ENCODE measurements at regions not wholly inside any gene's neighbourhood (a gene's known extent, or its start where the extent isn't known, plus 50 kb on each side); places are given as distances from the start of the nearest gene placed in this dataset.

- Histone ChIP-seq H3K4me1 (no peaks in the 10 kb centered on the region), H3K36me3 (replicated peaks) (no peaks in the 10 kb centered on the region), H3K4me3 (no peak overlapping the region), H3K27me3 (ENCODE audit: low read depth) (no peaks in the 10 kb centered on the region), H3K9me3 (no peaks in the 10 kb centered on the region)
- no peak for DNase-seq (ENCODE audit: low spot score in 2 of 2)
- in situ Hi-C loops (cut with MboI; ENCODE audit: low sequenced_read_pairs) = no loop called here
Measured at GRCh38 chr2:15807418-15808203, 132.7 kb upstream of the MYCN start.

- Histone ChIP-seq H3K4me1 (no peaks in the 10 kb centered on the region), H3K4me3 (no peak overlapping the region), H3K36me3 (replicated peaks) (no peaks in the 10 kb centered on the region), H3K27me3 (ENCODE audit: low read depth) (no peaks in the 10 kb centered on the region), H3K9me3 (no peaks in the 10 kb centered on the region)
- DNase-seq (ENCODE audit: low spot score in 2 of 2) = no peak
- in situ Hi-C loops (cut with MboI; ENCODE audit: low sequenced_read_pairs) = no loop called here
Measured at GRCh38 chr2:15808204-15808910, 132.0 kb upstream of the MYCN start.

- in situ Hi-C loops (cut with MboI; ENCODE audit: low sequenced_read_pairs) = no loop called here
- no peak overlapping the region for H3K4me3 ChIP-seq
- no peaks in the 10 kb centered on the region for H3K4me1 ChIP-seq
- H3K9me3 ChIP-seq = no peaks in the 10 kb centered on the region
- H3K36me3 ChIP-seq (replicated peaks) = no peaks in the 10 kb centered on the region
- H3K27me3 ChIP-seq (ENCODE audit: low read depth) = no peaks in the 10 kb centered on the region
- DNase-seq (ENCODE audit: low spot score in 2 of 2) = no peak
Measured at GRCh38 chr2:15808944-15809343, 131.4 kb upstream of the MYCN start.

DNA sequence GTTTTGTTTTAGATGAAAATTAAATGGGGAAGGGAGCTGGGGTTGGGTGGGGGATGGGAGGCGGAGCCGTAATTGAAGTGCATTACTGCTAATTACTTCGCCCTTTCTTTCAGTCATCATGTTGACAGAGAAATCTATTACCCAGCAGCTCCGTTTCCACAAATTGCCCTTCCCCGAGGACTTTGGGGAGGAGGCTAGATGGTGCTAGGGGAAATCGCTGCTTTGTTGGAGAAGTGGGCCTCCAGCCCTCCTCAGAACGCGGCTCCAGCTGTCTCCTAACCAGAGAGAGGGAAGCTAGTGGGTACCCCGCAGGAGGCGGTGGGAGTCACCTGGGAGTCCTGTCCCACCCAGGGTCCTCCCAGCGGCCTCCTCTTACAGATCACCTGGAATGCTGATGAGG lies 130.9 kb upstream of the MYCN start:
- in situ Hi-C loops (cut with MboI; ENCODE audit: low sequenced_read_pairs) = no loop called here
- H3K9me3 ChIP-seq = no peaks in the 10 kb centered on the region
- H3K27me3 ChIP-seq (ENCODE audit: low read depth) = no peaks in the 10 kb centered on the region
- no peaks in the 10 kb centered on the region for H3K4me1 ChIP-seq
- no peak for DNase-seq (ENCODE audit: low spot score in 2 of 2)
- no peak overlapping the region for H3K4me3 ChIP-seq
- H3K36me3 ChIP-seq (replicated peaks) = no peaks in the 10 kb centered on the region

DNA sequence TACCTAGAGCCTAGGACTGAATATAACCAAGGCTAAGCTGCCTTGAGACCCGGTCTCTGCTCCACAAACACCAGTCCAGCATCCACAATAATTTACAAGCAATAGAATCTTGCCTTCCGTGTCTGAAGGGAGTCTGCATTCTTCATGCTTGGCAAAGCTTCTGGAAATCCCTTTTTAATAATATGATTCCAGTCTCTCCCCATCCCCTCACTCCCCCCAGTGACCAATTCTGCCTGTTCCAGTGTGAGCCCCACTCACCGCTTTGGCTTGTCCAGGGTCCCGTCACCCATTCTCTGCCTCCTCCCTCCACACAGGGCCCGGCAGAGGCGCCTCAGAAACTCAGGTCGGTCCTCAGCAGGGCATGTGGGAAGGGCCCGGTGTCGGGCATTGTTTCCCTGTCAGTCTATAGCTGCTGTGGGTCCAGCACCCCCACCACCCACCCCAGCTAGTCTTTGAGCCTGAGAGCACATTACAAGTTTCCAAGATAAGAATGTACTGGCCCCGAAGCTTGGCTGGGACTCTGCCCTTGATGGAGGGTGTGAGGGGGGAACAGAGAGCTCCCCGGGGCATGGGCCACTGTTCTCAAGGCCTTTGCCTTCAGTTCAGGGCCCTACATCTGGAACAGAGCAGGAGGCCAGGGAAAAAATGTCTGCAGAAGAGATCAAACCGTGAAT lies 129.7 kb upstream of the MYCN start:
- no peak for DNase-seq (ENCODE audit: low spot score in 2 of 2)
- no peaks in the 10 kb centered on the region for H3K36me3 ChIP-seq (replicated peaks)
- no peaks in the 10 kb centered on the region for H3K27me3 ChIP-seq (ENCODE audit: low read depth)
- H3K9me3 ChIP-seq = no peaks in the 10 kb centered on the region
- in situ Hi-C loops (cut with MboI; ENCODE audit: low sequenced_read_pairs) = no loop called here
- no peak overlapping the region for H3K4me3 ChIP-seq
- H3K4me1 ChIP-seq = no peaks in the 10 kb centered on the region

GRCh38 chr2:15811367-15811766 lies 129.0 kb upstream of the MYCN start:
- no peaks in the 10 kb centered on the region for H3K4me1 ChIP-seq
- H3K9me3 ChIP-seq = no peaks in the 10 kb centered on the region
- in situ Hi-C loops (cut with MboI; ENCODE audit: low sequenced_read_pairs) = no loop called here
- no peak for DNase-seq (ENCODE audit: low spot score in 2 of 2)
- H3K36me3 ChIP-seq (replicated peaks) = no peaks in the 10 kb centered on the region
- no peaks in the 10 kb centered on the region; the same call in 1 of the 2 replicates for H3K27me3 ChIP-seq (ENCODE audit: low read depth)
- H3K4me3 ChIP-seq = no peak overlapping the region

DNA sequence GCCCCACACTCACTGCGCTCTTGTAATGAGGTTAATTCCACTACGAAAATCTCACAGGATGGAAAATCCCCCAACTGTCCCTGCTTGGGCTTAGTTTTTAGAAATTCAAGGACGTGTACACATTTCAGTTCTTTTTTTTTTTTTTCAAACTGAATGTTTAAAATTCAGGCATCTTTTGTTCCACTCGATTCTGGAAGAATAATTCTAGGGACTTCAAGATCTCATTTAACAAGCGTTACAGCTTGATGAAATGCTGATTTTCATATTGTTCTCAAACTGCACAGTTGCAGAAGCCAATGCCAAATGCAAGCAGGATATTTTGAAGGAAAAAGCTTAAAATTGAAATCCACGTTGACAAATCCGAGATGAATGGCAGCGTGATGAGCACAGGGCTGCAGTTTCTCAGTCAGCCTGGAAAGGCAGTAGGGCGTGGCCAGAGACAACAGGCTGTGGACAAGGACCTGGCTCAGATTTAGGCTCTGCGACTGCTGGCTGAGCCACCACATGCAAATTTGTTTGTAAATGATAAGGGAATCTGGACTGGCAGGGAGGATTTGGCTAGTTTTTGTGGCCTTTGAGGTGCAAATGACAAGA lies 128.1 kb upstream of the MYCN start:
- no peak overlapping the region for H3K4me3 ChIP-seq
- no peaks in the 10 kb centered on the region; the same call in 1 of the 2 replicates for H3K27me3 ChIP-seq (ENCODE audit: low read depth)
- no peaks in the 10 kb centered on the region for H3K4me1 ChIP-seq
- in situ Hi-C loops (cut with MboI; ENCODE audit: low sequenced_read_pairs) = no loop called here
- H3K9me3 ChIP-seq = no peaks in the 10 kb centered on the region
- DNase-seq (ENCODE audit: low spot score in 2 of 2) = peak in 1 of 2 experiments; percentile 15
- H3K36me3 ChIP-seq (replicated peaks) = no peaks in the 10 kb centered on the region

DNA sequence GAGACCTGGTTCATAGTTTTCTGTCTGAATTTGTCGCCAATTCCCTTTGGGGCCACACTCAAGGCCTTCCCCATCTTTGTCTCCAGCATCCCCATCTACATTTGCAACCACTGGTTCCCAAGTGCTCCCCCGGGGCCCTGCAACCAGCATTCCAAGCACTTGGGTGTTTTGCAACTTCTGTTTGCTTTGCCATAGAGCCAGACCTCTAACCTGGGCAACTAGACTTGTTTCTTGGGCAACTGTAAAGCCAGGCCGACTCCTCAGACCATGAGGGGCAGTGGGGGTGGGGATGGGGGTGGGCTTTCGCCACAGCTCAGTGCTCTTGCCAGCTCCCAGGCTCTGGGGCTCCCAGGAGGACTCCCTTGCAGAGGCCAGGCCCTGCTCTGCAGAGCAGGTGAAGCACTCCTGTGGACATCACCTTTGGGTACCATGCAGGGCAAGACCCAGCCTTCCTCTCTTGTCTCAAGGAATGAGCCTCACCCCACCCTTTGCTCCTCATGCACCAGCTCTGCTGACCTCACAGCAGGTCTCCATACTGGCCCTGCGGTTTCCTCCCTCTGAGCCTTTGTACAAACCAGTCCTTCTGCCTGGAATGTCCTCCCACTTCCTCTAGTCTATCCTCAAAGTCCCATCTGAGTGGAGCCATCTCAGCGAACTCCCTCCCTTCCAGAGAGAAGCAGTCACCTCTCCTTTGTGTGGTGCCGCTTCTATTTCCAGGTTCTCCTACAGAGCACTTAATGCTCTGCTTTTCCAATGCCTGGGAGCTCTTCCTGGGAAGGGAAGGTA lies 126.7 kb upstream of the MYCN start:
- DNase-seq (ENCODE audit: low spot score in 2 of 2) = no peak
- H3K4me1 ChIP-seq = no peaks in the 10 kb centered on the region
- no peaks in the 10 kb centered on the region; the same call in 1 of the 2 replicates for H3K27me3 ChIP-seq (ENCODE audit: low read depth)
- no peaks in the 10 kb centered on the region for H3K36me3 ChIP-seq (replicated peaks)
- H3K9me3 ChIP-seq = no peaks in the 10 kb centered on the region
- in situ Hi-C loops (cut with MboI; ENCODE audit: low sequenced_read_pairs) = no loop called here
- no peak overlapping the region for H3K4me3 ChIP-seq

DNA sequence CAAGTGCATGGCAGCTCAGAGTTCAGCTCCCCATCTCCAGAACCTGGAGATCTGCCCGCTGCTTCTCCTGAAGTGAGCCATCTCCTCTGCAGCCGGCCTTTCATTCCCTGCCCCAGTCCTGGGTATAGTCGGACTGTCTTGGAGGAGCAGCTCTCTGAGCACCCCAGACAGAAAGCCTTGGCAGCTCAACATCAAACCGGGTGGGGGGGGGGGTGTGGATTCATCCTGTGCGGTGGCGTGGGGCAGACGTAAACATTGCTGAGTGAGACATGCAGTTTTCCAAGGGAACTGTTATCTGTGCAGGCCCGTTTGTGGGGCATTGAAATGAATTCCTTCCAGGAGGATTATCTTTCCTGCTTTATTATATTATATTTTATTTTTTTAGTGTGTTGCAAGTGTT lies 125.9 kb upstream of the MYCN start:
- Histone ChIP-seq H3K4me3 (no peak overlapping the region), H3K9me3 (no peaks in the 10 kb centered on the region), H3K4me1 (no peaks in the 10 kb centered on the region), H3K36me3 (replicated peaks) (no peaks in the 10 kb centered on the region), H3K27me3 (ENCODE audit: low read depth) (no peaks in the 10 kb centered on the region; the same call in 1 of the 2 replicates)
- DNase-seq (ENCODE audit: low spot score in 2 of 2) = no peak
- in situ Hi-C loops (cut with MboI; ENCODE audit: low sequenced_read_pairs) = no loop called here

DNA sequence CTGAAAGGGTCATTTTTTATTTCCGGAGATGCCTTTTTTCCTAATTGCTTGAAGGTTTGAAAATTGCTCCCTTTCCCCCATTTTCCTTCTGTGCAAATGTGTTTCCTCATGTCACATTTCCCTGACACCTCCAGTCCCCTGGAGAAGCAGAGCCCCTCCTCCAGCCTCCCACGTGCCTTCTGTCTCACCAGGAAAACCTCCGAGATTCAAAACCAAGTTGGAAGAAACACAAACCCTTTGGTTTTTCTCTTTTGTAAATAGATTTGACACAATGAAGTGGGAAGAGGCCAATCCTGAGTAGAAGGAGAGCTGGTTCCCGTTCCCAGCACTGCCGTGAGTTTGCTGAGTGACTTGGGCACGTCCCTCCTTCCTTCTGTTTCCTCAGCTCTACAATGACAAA lies 125.4 kb upstream of the MYCN start:
- DNase-seq (ENCODE audit: low spot score in 2 of 2) = no peak
- Histone ChIP-seq H3K9me3 (no peaks in the 10 kb centered on the region), H3K27me3 (ENCODE audit: low read depth) (no peaks in the 10 kb centered on the region; the same call in 1 of the 2 replicates), H3K4me1 (no peaks in the 10 kb centered on the region), H3K4me3 (no peak overlapping the region), H3K36me3 (replicated peaks) (no peaks in the 10 kb centered on the region)
- in situ Hi-C loops (cut with MboI; ENCODE audit: low sequenced_read_pairs) = no loop called here

GRCh38 chr2:15816226-15816625 lies 124.1 kb upstream of the MYCN start:
- no peaks in the 10 kb centered on the region; the same call in 1 of the 2 replicates for H3K27me3 ChIP-seq (ENCODE audit: low read depth)
- no peak for DNase-seq (ENCODE audit: low spot score in 2 of 2)
- no peak overlapping the region for H3K4me3 ChIP-seq
- no peaks in the 10 kb centered on the region for H3K36me3 ChIP-seq (replicated peaks)
- no peaks in the 10 kb centered on the region for H3K4me1 ChIP-seq
- in situ Hi-C loops (cut with MboI; ENCODE audit: low sequenced_read_pairs) = no loop called here
- no peaks in the 10 kb centered on the region for H3K9me3 ChIP-seq

DNA sequence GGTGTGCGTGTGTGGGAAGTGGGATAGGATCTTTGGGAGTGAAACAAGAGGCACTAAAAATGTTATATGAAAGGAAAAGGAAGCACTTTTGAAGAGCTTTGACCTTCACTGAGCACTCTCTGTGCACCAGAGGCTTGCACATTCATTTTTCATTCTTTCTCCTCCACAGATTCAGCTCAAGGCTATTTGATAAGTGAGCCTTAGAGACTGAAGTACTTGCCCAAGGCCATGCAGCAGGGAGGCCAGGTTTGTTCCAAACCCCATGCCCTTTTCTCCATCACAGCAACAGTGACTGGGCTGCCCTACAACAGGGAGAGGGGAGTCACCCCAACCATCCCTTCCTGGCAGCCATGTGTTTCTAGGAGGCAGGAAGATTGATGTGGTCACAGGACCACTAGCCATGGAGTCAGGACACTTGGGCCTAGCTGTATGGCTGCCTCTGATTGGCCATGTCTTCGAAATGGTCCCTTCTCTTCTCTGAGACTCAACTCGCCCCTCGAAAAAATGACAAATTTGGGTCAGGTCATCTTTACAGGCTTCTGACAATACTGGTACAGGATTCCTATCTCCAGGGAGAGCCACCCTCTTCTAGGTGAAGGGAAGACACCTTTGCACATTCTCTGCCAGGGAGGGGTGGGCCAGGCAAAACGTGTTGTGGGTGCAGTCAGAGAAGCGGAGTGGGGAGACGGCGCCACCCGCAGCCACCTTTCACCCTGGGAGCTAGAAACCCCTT lies 123.5 kb upstream of the MYCN start:
- H3K27me3 ChIP-seq (ENCODE audit: low read depth) = no peaks in the 10 kb centered on the region; the same call in 1 of the 2 replicates
- in situ Hi-C loops (cut with MboI; ENCODE audit: low sequenced_read_pairs) = no loop called here

GRCh38 chr2:15817748-15818147 lies 122.6 kb upstream of the MYCN start:
- no peaks in the 10 kb centered on the region; the same call in 1 of the 2 replicates for H3K27me3 ChIP-seq (ENCODE audit: low read depth)
- in situ Hi-C loops (cut with MboI; ENCODE audit: low sequenced_read_pairs) = no loop called here
- no peaks in the 10 kb centered on the region for H3K36me3 ChIP-seq (replicated peaks)
- no peak for DNase-seq (ENCODE audit: low spot score in 2 of 2)
- no peaks in the 10 kb centered on the region for H3K4me1 ChIP-seq
- no peak overlapping the region for H3K4me3 ChIP-seq
- no peaks in the 10 kb centered on the region for H3K9me3 ChIP-seq

More for the DNA sequence above, 123.5 kb upstream of the MYCN start:
- no peaks in the 10 kb centered on the region for H3K4me1 ChIP-seq
- DNase-seq (ENCODE audit: low spot score in 2 of 2) = no peak
- H3K9me3 ChIP-seq = no peaks in the 10 kb centered on the region
- H3K4me3 ChIP-seq = no peak overlapping the region
- no peaks in the 10 kb centered on the region for H3K36me3 ChIP-seq (replicated peaks)
